ENCODE measurements at regions not wholly inside any gene's neighbourhood (a gene's known extent, or its start where the extent isn't known, plus 50 kb on each side); places are given as distances from the start of the nearest gene placed in this dataset.

GRCh38 chr3:89783341-89783927 is 676.0 kb downstream of the EPHA3 start:
- Histone ChIP-seq H3K4me3 (replicated peaks in 1 of 3; ENCODE audit: insufficient read depth in 1 of 3, low read depth in 2 of 3, low read length in 3 of 3) (no peak overlapping the region), H3K27me3 (ENCODE audit: control insufficient read depth in 1 of 2, insufficient read depth in 2 of 2, low read length in 2 of 2) (no peaks in the 10 kb centered on the region), H3K4me1 (ENCODE audit: insufficient read depth, low read length) (no peaks in the 10 kb centered on the region), H3K36me3 (replicated peaks in 1 of 2; ENCODE audit: control insufficient read depth in 1 of 2, insufficient read depth in 2 of 2, low read length in 2 of 2) (no peaks in the 10 kb centered on the region), H3K4me2 (ENCODE audit: low read depth, low read length) (no peak overlapping the region), H3K9me3 (ENCODE audit: low read length) (no peaks in the 10 kb centered on the region), H3K9ac (ENCODE audit: insufficient read depth, low read depth, low read length) (no peak overlapping the region), H3K79me2 (ENCODE audit: insufficient read depth, low read length) (no peaks in the 10 kb centered on the region), H3K27ac (ENCODE audit: extremely low read length, insufficient read depth, low read length) (no peak overlapping the region), H2AFZ (ENCODE audit: low read length) (no peak overlapping the region), H4K20me1 (ENCODE audit: insufficient read depth, low read length) (no peaks in the 10 kb centered on the region)
- 5% methylated on average over 4 of the region's 4 CpGs for WGBS (ENCODE audit: low lambda C conversion rate)
- intact Hi-C loops (cut with micrococcal nuclease; ENCODE audit: unreplicated experiment) (no loop called here), in situ Hi-C loops (cut with HindIII; ENCODE audit: extremely low pct_ligation_motif_present, low pct_unique_long_range_greater_than_20kb) (no loop called here)
- CTCF ChIA-PET (ENCODE audit: low intra/inter-chr PET ratio, low total read pairs): no interaction called here
- TF ChIP-seq THYN1 (CRISPR knock-in tag; IDR thresholded peaks at IDR 0.05; ENCODE audit: borderline replicate concordance, low read depth) (no peak), MTERF4 (CRISPR knock-in tag; IDR thresholded peaks at IDR 0.05) (no peak), ETV5 (CRISPR knock-in tag; IDR thresholded peaks at IDR 0.05; ENCODE audit: borderline replicate concordance) (no peak), ZNF343 (CRISPR knock-in tag; IDR thresholded peaks at IDR 0.05) (no peak), ZNF564 (CRISPR knock-in tag; IDR thresholded peaks at IDR 0.05) (no peak), ZGPAT (CRISPR knock-in tag; IDR thresholded peaks at IDR 0.05) (no peak), ZFX (CRISPR knock-in tag; IDR thresholded peaks at IDR 0.05; ENCODE audit: low read depth) (no peak), SAFB2 (CRISPR knock-in tag; IDR thresholded peaks at IDR 0.05; ENCODE audit: borderline replicate concordance, low read depth) (no peak), ZNF253 (CRISPR knock-in tag; IDR thresholded peaks at IDR 0.05; ENCODE audit: borderline replicate concordance) (no peak), TAF1 (CRISPR knock-in tag; IDR thresholded peaks at IDR 0.05) (no peak), STAG1 (CRISPR knock-in tag; IDR thresholded peaks at IDR 0.05) (no peak), GFI1 (CRISPR knock-in tag; IDR thresholded peaks at IDR 0.05; ENCODE audit: borderline replicate concordance) (no peak), WIZ (CRISPR knock-in tag; IDR thresholded peaks at IDR 0.05) (no peak)
- no TSS peak for BruUV-seq (replicated peaks)
- no peak for FAIRE-seq
- POLR2A ChIA-PET: no interaction called here
- ATAC-seq: no peak
- DNase-seq (ENCODE audit: low spot score): no peak

Data from HepG2 (cell line).